CD4-positive, alpha-beta T cell treated with Interleukin-4 for 1 hour (primary cell): ENCODE measurements at regions not wholly inside any gene's neighbourhood (a gene's known extent, or its start where the extent isn't known, plus 50 kb on each side); places are given as distances from the start of the nearest gene placed in this dataset.

Experiments used
- DNase-seq, 2 donors: peaks; one replicate each; pipeline ENCODE4 v3.0.0-alpha.2; 2020 to 2022

- DNase-seq = no peak
Measured at GRCh38 chr4:166655231-166655630, 579.1 kb downstream of the SPOCK3 start.

- no peak for DNase-seq
Measured at GRCh38 chr4:166655705-166656104, 578.6 kb downstream of the SPOCK3 start.

GRCh38 chr4:166657261-166657660, 577.0 kb downstream of the SPOCK3 start:
- no peak for DNase-seq

GRCh38 chr4:166658585-166658984, 575.7 kb downstream of the SPOCK3 start:
- DNase-seq = no peak

- no peak for DNase-seq
Measured at GRCh38 chr4:166662266-166662843, 571.9 kb downstream of the SPOCK3 start.

DNA sequence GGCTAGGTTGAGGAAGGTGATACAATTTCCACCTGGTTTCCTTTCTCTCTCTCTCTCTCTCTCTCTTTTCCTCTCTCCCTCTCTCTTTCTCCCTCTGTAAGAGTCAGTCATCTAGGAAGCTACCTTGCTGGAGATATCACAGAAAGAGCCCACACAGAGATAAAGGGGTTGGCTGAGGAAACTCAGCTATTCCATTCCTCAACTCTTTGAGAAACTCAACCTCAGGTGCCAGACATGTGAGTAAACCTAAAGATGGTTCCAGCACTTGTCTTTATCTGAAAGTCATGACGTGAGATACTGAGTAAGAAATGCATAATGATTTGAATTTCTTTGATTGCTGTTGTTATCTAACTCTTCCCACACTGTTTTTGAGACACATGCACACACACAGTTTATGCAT, 564.0 kb downstream of the SPOCK3 start:
- no peak for DNase-seq

GRCh38 chr4:166673911-166674310, 560.4 kb downstream of the SPOCK3 start:
- no peak for DNase-seq

GRCh38 chr4:166675411-166675810, 558.9 kb downstream of the SPOCK3 start:
- no peak for DNase-seq

DNA sequence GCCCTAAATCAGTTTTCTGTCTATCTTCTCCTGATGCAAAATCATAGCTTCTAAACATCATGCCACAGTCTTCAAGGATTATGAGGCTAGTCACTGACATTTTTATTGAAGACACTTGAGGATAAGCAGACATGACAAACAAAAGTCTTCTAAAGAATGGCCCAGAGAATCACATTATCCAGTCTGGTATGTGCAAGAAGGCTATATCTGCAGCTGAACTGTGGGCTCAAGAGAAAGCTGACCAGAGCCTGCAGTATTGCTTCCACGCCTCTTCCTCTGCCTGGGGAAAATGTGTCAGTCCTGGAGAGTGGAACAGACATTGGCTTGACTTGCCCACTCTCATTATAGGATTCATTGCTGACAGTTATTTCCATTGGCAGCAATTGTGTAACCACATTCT, 553.5 kb downstream of the SPOCK3 start:
- DNase-seq = no peak

GRCh38 chr4:166682200-166682599, 552.1 kb downstream of the SPOCK3 start:
- no peak for DNase-seq
